SK-N-SH (cell line): ENCODE measurements at regions not wholly inside any gene's neighbourhood (a gene's known extent, or its start where the extent isn't known, plus 50 kb on each side); places are given as distances from the start of the nearest gene placed in this dataset.

ENCODE experiments used
- CTCF ChIP-seq: fragments of 200-600 bp; sonication (generic); IDR thresholded peaks from 2 replicates; pipeline ENCODE4 v1.6.1; 2017; ENCODE audit warnings: antibody characterized with exemption, mild to moderate bottlenecking, moderate library complexity
- EP300 ChIP-seq, 2 experiments: IDR thresholded peaks; 2 replicates each; pipeline versions ENCODE4 v1.4.0 to v1.6.1; 2012; ENCODE audit warnings: borderline replicate concordance in 1 of 2, low read depth in 1 of 2, low read length in 1 of 2
- GABPA ChIP-seq: IDR thresholded peaks from 2 replicates; pipeline ENCODE4 v1.4.0; 2012; ENCODE audit warnings: low read depth, mild to moderate bottlenecking
- JUND ChIP-seq: IDR thresholded peaks from 2 replicates; pipeline ENCODE4 v1.4.0; 2012
- RCOR1 ChIP-seq: fragments of 150-350 bp; IDR thresholded peaks from 2 replicates; pipeline ENCODE4 v1.6.1; 2017; ENCODE audit warnings: antibody characterized with exemption, low read length
- REST ChIP-seq: IDR thresholded peaks from 2 replicates; pipeline ENCODE4 v1.6.1; 2012; ENCODE audit warnings: mild to moderate bottlenecking, low read depth, low read length, moderate library complexity
- RFX5 ChIP-seq: IDR thresholded peaks from 2 replicates; pipeline ENCODE4 v1.6.1; 2012; ENCODE audit warnings: mild to moderate bottlenecking, improper control_type of control experiment, low read length
- YY1 ChIP-seq: IDR thresholded peaks from 2 replicates; pipeline ENCODE4 v1.4.0; 2012; ENCODE audit warnings: low read depth, mild to moderate bottlenecking

GRCh38 chr2:53216805-53217204, 550.8 kb upstream of the CHAC2 start:
- no peak for TF ChIP-seq RCOR1
- TF ChIP-seq GABPA, result no peak
- no peak for TF ChIP-seq CTCF
- TF ChIP-seq RFX5, result no peak
- no peak for TF ChIP-seq EP300 (IDR thresholded peaks at IDR 0.05; ENCODE audit: borderline replicate concordance in 1 of 2, low read depth in 1 of 2, low read length in 1 of 2)
- no peak for TF ChIP-seq YY1
- TF ChIP-seq JUND, result no peak
- TF ChIP-seq REST, result no peak
